Mammary epithelial cell (primary cell): ENCODE measurements at regions not wholly inside any gene's neighbourhood (a gene's known extent, or its start where the extent isn't known, plus 50 kb on each side); places are given as distances from the start of the nearest gene placed in this dataset.

Experiments
- CTCF ChIP-seq, 2 donors: IDR thresholded peaks in 1 of 2; conservative IDR thresholded peaks in 1 of 2; 2 replicates each; pipeline ENCODE4 v1.5.1; 2011 to 2012; ENCODE audit warnings: inconsistent platforms in 2 of 2, low read length in 2 of 2, mild to moderate bottlenecking in 2 of 2, control low read depth in 1 of 2, low read depth in 1 of 2; ENCODE audit not compliant: insufficient read depth in 1 of 2; ENCODE audit errors: extremely low read depth in 1 of 2
- EZH2 ChIP-seq: IDR thresholded peaks from 2 replicates; pipeline ENCODE4 v1.6.1; 2012; ENCODE audit warnings: low read length, inconsistent platforms, borderline replicate concordance

DNA sequence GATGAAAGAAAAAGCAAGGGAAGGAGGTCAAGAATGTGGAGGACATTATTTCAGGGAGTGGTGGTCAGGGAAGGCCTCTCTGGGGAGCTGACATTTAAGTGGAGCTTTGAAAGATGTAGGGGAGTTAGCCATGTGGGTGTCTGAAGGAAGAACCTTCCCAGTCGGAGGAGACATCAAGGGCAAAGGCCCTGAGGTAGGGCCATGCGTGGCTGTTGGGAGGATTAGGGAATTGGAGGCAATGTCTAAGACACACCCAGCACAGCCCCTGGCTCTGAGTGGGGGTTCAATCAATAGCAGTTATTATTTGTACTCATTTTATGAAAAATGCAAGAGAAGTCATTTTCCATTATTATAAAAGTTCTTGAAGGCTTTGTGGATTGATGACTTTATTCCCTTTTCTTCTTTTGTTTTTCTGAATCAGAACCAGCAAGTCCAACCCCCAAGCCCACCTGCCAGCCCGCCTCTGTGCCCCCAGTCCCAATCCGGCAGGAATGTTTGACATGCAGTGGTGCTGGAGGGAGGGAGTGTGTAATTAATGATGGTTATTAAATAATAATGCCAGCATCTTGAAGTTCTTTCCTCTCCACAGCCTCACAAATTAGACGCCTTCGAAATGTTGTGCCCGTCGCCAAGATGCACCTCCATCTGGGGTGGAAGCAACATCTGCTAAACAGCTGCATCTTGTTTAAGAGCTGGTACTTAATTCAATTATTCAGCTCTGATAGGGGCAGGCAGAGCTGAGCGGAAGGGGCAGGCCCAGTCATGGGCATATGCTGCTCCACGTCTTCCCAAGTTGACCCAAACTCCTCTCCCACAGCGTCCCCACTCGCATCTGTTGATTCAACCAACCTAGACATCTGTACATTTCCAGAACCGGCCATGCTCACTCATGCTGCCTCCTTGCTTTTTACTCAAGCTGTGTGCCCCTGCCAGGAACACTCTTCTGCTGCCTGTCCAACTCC, 81.3 kb upstream of the SIRPA start:
- TF ChIP-seq CTCF (conservative IDR thresholded peaks at IDR 0.05 in 1 of 2, IDR thresholded peaks at IDR 0.05 in 1 of 2; ENCODE audit: extremely low read depth in 1 of 2, insufficient read depth in 1 of 2, low read depth in 1 of 2, low read length in 2 of 2) (no peak), EZH2 (no peak)
